ENCODE measurements at regions not wholly inside any gene's neighbourhood (a gene's known extent, or its start where the extent isn't known, plus 50 kb on each side); places are given as distances from the start of the nearest gene placed in this dataset.

DNA sequence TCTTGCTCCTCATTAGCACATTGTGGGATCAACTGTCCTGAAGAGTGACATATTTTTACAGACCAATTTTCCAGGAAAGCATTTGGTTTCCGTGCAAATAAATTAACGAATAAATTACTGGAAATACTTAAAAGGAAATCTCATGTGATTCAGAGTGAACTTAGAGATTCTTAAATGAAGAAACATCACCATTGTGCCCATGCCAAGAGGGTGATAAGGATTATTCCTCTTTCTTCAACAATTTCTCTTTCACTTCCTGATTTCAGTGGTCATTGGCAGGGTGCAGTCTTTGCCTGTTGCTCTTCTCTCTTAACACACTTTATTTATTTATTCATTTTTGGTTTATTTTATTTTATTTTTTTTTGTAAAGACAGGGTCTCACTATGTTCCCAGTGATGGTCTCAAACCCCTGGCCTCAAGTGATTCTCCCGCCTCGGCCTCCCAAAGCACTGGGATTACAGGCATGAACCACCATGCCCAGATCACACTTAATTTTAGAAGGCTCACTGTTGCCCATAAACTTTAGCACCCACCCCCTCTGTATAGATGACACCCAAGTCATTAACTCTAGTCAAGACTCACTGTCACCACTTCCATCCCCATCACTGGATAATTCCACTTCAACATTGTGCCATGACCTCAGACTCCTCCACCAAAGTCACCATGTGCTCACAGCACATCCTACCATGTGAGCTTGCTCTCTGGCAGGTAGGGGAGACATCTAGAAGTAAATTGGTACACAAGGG, 92.6 kb upstream of the CERS6 start:
- Mint-ChIP-seq H3K27me3 (ENCODE audit: unreplicated experiment) (peaks cover 5% of the 10 kb centered on the region), H3K4me1 (ENCODE audit: unreplicated experiment) (no peaks in the 10 kb centered on the region), H3K27ac (ENCODE audit: unreplicated experiment) (no peak overlapping the region), H3K4me3 (ENCODE audit: unreplicated experiment) (no peak overlapping the region), H3K9me3 (ENCODE audit: unreplicated experiment) (no peaks in the 10 kb centered on the region), H3K36me3 (ENCODE audit: low read depth, unreplicated experiment) (no peaks in the 10 kb centered on the region)
- DNase-seq (ENCODE audit: low spot score): no peak
- TF ChIP-seq, protein P1, sequence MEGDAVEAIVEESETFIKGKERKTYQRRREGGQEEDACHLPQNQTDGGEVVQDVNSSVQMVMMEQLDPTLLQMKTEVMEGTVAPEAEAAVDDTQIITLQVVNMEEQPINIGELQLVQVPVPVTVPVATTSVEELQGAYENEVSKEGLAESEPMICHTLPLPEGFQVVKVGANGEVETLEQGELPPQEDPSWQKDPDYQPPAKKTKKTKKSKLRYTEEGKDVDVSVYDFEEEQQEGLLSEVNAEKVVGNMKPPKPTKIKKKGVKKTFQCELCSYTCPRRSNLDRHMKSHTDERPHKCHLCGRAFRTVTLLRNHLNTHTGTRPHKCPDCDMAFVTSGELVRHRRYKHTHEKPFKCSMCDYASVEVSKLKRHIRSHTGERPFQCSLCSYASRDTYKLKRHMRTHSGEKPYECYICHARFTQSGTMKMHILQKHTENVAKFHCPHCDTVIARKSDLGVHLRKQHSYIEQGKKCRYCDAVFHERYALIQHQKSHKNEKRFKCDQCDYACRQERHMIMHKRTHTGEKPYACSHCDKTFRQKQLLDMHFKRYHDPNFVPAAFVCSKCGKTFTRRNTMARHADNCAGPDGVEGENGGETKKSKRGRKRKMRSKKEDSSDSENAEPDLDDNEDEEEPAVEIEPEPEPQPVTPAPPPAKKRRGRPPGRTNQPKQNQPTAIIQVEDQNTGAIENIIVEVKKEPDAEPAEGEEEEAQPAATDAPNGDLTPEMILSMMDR (IDR thresholded peaks at IDR 0.05; ENCODE audit: unreplicated experiment): no peak

DNA sequence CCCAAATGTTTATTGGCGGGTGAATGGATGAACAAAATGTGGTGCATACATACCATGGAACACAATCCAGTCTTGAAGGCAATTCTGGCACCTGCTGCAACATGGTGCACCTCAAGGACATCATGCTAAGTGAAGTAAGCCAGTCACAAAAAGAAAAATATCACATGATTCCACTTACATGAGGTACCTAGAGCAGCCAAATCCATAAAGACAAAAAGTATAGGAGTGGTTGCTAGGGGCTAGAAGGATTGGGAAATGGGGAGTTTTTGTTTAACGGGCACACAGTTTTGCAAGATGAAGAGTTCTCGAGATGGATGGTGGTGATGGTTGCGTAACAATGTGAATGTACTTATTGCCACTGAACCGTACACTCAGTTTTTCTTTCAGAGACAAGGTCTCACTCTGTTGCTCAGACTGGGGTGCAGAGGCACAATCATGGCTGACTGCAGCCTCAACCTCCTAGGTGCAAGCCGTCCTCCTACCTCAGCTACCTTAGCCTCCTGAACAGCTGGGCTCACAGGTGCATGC, 90.9 kb upstream of the CERS6 start:
- H3K4me3 Mint-ChIP-seq (ENCODE audit: unreplicated experiment): no peak overlapping the region
- DNase-seq (ENCODE audit: low spot score): no peak
- H3K9me3 Mint-ChIP-seq (ENCODE audit: unreplicated experiment): no peaks in the 10 kb centered on the region
- H3K27me3 Mint-ChIP-seq (ENCODE audit: unreplicated experiment): peaks cover 5% of the 10 kb centered on the region
- H3K4me1 Mint-ChIP-seq (ENCODE audit: unreplicated experiment): no peaks in the 10 kb centered on the region
- TF ChIP-seq, protein P1 (IDR thresholded peaks at IDR 0.05; ENCODE audit: unreplicated experiment): no peak
- no peaks in the 10 kb centered on the region for H3K36me3 Mint-ChIP-seq (ENCODE audit: low read depth, unreplicated experiment)
- no peak overlapping the region for H3K27ac Mint-ChIP-seq (ENCODE audit: unreplicated experiment)

DNA sequence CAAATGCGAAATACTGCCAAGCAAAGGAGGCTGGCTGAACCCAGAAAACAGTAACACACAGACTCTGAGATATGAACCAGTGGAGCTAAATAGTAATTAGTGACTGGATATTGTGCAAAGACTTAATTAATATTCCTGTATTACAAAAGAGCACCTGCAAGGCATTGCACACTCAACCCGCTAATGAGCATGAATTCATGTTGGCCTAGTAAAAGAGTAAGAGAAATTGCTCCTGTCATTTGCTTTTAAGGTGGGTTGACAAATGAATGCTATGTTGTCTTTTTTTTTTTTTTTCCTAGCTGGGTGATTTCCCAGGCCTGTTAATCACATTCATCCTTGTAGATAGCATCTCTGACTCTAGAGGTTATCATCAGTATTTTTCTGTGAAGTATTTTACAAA, 87.0 kb upstream of the CERS6 start:
- no peak overlapping the region for H3K27ac Mint-ChIP-seq (ENCODE audit: unreplicated experiment)
- H3K9me3 Mint-ChIP-seq (ENCODE audit: unreplicated experiment): no peaks in the 10 kb centered on the region
- TF ChIP-seq, protein P1 (IDR thresholded peaks at IDR 0.05; ENCODE audit: unreplicated experiment): no peak
- peaks cover 5% of the 10 kb centered on the region for H3K27me3 Mint-ChIP-seq (ENCODE audit: unreplicated experiment)
- H3K36me3 Mint-ChIP-seq (ENCODE audit: low read depth, unreplicated experiment): no peaks in the 10 kb centered on the region
- no peak for DNase-seq (ENCODE audit: low spot score)
- H3K4me1 Mint-ChIP-seq (ENCODE audit: unreplicated experiment): no peaks in the 10 kb centered on the region
- H3K4me3 Mint-ChIP-seq (ENCODE audit: unreplicated experiment): no peak overlapping the region

DNA sequence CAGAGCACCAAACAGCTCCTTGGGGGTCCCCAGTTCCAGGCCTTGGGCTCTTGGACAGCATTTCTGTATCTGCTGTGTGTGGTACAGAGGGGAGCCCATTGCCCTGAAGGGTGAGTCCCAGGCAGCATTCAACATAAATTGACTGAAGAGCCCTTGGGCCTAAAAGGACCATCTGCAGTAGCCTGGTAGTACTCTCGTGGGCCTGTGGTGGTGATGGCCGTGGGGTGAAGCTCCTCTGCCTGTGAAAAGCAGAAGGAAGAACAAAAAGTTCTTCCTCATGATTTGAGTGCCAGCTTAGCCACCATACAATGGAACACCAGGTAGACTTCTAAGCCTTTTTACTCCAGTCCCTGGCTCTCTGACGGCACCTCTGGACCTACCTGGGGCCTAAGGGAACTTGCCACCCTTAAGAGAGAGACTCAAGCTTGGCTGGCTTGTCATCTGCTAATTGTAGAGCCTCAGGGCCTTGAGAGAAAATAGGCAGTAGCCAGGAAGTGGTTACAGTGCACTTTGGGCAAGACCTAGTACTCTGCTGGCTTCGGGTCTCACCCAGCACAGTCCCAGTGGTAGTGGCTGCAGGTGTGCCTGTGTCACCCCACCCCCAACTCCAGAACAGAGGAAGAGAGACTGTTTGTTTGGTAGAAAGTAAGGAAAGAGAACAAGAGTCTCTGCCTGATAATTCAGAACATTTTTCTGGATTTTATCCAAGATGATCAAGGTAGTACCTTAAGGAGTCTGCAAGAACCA, 84.6 kb upstream of the CERS6 start:
- Mint-ChIP-seq H3K36me3 (ENCODE audit: low read depth, unreplicated experiment) (no peaks in the 10 kb centered on the region), H3K27ac (ENCODE audit: unreplicated experiment) (no peak overlapping the region), H3K27me3 (ENCODE audit: unreplicated experiment) (no peaks in the 10 kb centered on the region), H3K9me3 (ENCODE audit: unreplicated experiment) (no peaks in the 10 kb centered on the region), H3K4me1 (ENCODE audit: unreplicated experiment) (no peaks in the 10 kb centered on the region), H3K4me3 (ENCODE audit: unreplicated experiment) (no peak overlapping the region)
- DNase-seq (ENCODE audit: low spot score): no peak
- TF ChIP-seq, protein P1 (IDR thresholded peaks at IDR 0.05; ENCODE audit: unreplicated experiment): no peak

DNA sequence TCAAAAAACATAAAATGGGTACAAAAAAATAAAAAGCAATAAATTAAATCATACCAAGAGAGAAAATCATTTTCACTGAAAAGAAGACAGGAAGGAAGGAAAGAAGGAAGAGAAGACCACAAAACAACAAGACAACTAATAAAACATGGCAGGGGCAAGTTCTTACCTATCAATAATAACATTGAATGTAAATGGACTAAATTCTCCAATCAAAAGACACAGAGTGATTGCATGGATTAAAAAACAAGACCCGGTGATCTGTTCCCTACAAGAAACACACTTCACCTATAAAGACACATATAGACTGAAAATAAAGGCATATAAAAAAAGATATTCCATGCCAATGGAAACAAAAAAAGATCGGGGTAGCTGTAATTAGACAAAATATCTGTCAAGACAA, 82.6 kb upstream of the CERS6 start:
- no peak overlapping the region for H3K4me3 Mint-ChIP-seq (ENCODE audit: unreplicated experiment)
- no peak overlapping the region for H3K27ac Mint-ChIP-seq (ENCODE audit: unreplicated experiment)
- TF ChIP-seq, protein P1 (IDR thresholded peaks at IDR 0.05; ENCODE audit: unreplicated experiment): no peak
- H3K4me1 Mint-ChIP-seq (ENCODE audit: unreplicated experiment): no peaks in the 10 kb centered on the region
- no peaks in the 10 kb centered on the region for H3K9me3 Mint-ChIP-seq (ENCODE audit: unreplicated experiment)
- H3K27me3 Mint-ChIP-seq (ENCODE audit: unreplicated experiment): no peaks in the 10 kb centered on the region
- H3K36me3 Mint-ChIP-seq (ENCODE audit: low read depth, unreplicated experiment): no peaks in the 10 kb centered on the region
- no peak for DNase-seq (ENCODE audit: low spot score)
